ENCODE measurements at regions not wholly inside any gene's neighbourhood (a gene's known extent, or its start where the extent isn't known, plus 50 kb on each side); places are given as distances from the start of the nearest gene placed in this dataset.

GRCh38 chr1:157234705-157235273, 96.6 kb upstream of the ETV3 start:
- TF ChIP-seq CTCF (IDR thresholded peaks at IDR 0.05), result no peak
- no peak for TF ChIP-seq EP300 (IDR thresholded peaks at IDR 0.05)
- no peak for TF ChIP-seq POLR2A (IDR thresholded peaks at IDR 0.05)
- H3K9me3 ChIP-seq, result no peaks in the 10 kb centered on the region
- WGBS, 2 donors, result 54% methylated on average over 3 of the region's 3 CpGs
- no peak overlapping the region for H3K4me3 ChIP-seq
- DNase-seq (ENCODE audit: low spot score in 2 of 2), result no peak
- H3K36me3 ChIP-seq, result no peaks in the 10 kb centered on the region
- no peaks in the 10 kb centered on the region for H3K27me3 ChIP-seq
- H3K4me1 ChIP-seq, result no peaks in the 10 kb centered on the region
- no peak overlapping the region for H3K27ac ChIP-seq

- DNase-seq (ENCODE audit: low spot score in 2 of 2), result no peak
- Histone ChIP-seq H3K27me3 (no peaks in the 10 kb centered on the region), H3K36me3 (no peaks in the 10 kb centered on the region), H3K4me3 (no peak overlapping the region), H3K4me1 (no peaks in the 10 kb centered on the region), H3K27ac (no peak overlapping the region), H3K9me3 (no peaks in the 10 kb centered on the region)
- TF ChIP-seq EP300 (IDR thresholded peaks at IDR 0.05), result no peak
- no peak for TF ChIP-seq CTCF (IDR thresholded peaks at IDR 0.05)
- TF ChIP-seq POLR2A (IDR thresholded peaks at IDR 0.05), result no peak
- 44 to 48% methylated on average over 1 of the region's 1 CpG for WGBS, 2 donors
Observed at GRCh38 chr1:157233131-157233530, 94.9 kb upstream of the ETV3 start.

GRCh38 chr1:157231846-157232525, 93.8 kb upstream of the ETV3 start:
- no peak overlapping the region for H3K27ac ChIP-seq
- no peaks in the 10 kb centered on the region for H3K9me3 ChIP-seq
- 65 to 74% methylated on average over 4 of the region's 4 CpGs for WGBS, 2 donors
- H3K36me3 ChIP-seq, result no peaks in the 10 kb centered on the region
- no peak for DNase-seq (ENCODE audit: low spot score in 2 of 2)
- no peak overlapping the region for H3K4me3 ChIP-seq
- TF ChIP-seq POLR2A (IDR thresholded peaks at IDR 0.05) (no peak), EP300 (IDR thresholded peaks at IDR 0.05) (no peak), CTCF (IDR thresholded peaks at IDR 0.05) (no peak)
- no peaks in the 10 kb centered on the region for H3K27me3 ChIP-seq
- no peaks in the 10 kb centered on the region for H3K4me1 ChIP-seq

- TF ChIP-seq POLR2A (IDR thresholded peaks at IDR 0.05), result no peak
- no peak for TF ChIP-seq CTCF (IDR thresholded peaks at IDR 0.05)
- no peak for TF ChIP-seq EP300 (IDR thresholded peaks at IDR 0.05)
- Histone ChIP-seq H3K9me3 (no peaks in the 10 kb centered on the region), H3K36me3 (no peaks in the 10 kb centered on the region), H3K4me1 (no peaks in the 10 kb centered on the region), H3K27me3 (no peaks in the 10 kb centered on the region), H3K4me3 (no peak overlapping the region), H3K27ac (no peak overlapping the region)
- WGBS, 2 donors, result 78 to 79% methylated on average over 4 of the region's 4 CpGs
- DNase-seq (ENCODE audit: low spot score in 2 of 2), result no peak
Observed at GRCh38 chr1:157230500-157230899, 92.3 kb upstream of the ETV3 start.

GRCh38 chr1:157227700-157228099, 89.5 kb upstream of the ETV3 start:
- Histone ChIP-seq H3K9me3 (peaks cover 0 to 3% (median 0%) of the 10 kb centered on the region in 4 donors), H3K4me1 (no peaks in the 10 kb centered on the region), H3K27ac (no peak overlapping the region), H3K36me3 (no peaks in the 10 kb centered on the region), H3K27me3 (no peaks in the 10 kb centered on the region), H3K4me3 (no peak overlapping the region)
- TF ChIP-seq EP300 (IDR thresholded peaks at IDR 0.05) (no peak), CTCF (IDR thresholded peaks at IDR 0.05) (no peak), POLR2A (IDR thresholded peaks at IDR 0.05) (no peak)
- no peak for DNase-seq (ENCODE audit: low spot score in 2 of 2)
- 77 to 78% methylated on average over 5 of the region's 5 CpGs for WGBS, 2 donors

All from tibial nerve (tissue), 4 donors.